GM12875 (cell line): ENCODE measurements at regions not wholly inside any gene's neighbourhood (a gene's known extent, or its start where the extent isn't known, plus 50 kb on each side); places are given as distances from the start of the nearest gene placed in this dataset.

Experiments used
- H3K4me3 ChIP-seq: one replicate; pipeline ENCODE4 v1.5.1; 2011; ENCODE audit warnings: low read depth, low read length, control low read depth
- CTCF ChIP-seq: IDR thresholded peaks from 2 replicates; pipeline ENCODE4 v1.5.1; 2011; ENCODE audit warnings: low read depth, mild to moderate bottlenecking, control low read depth, inconsistent platforms, low read length, moderate library complexity, borderline replicate concordance; ENCODE audit not compliant: insufficient read depth

GRCh38 chr18:22549260-22549937, 131.7 kb upstream of the CTAGE1 start:
- TF ChIP-seq CTCF = no peak
- H3K4me3 ChIP-seq = no peak overlapping the region

GRCh38 chr18:22550366-22550765, 132.7 kb upstream of the CTAGE1 start:
- no peak overlapping the region for H3K4me3 ChIP-seq
- TF ChIP-seq CTCF = no peak

- H3K4me3 ChIP-seq = no peak overlapping the region
- TF ChIP-seq CTCF = no peak
Measured at GRCh38 chr18:22550861-22551260, 133.1 kb upstream of the CTAGE1 start.

- no peak for TF ChIP-seq CTCF
- H3K4me3 ChIP-seq = no peak overlapping the region
Measured at GRCh38 chr18:22551536-22552151, 133.9 kb upstream of the CTAGE1 start.

- H3K4me3 ChIP-seq = no peak overlapping the region
- TF ChIP-seq CTCF = no peak
Measured at GRCh38 chr18:22552254-22552653, 134.5 kb upstream of the CTAGE1 start.

- no peak for TF ChIP-seq CTCF
- no peak overlapping the region for H3K4me3 ChIP-seq
Measured at GRCh38 chr18:22552899-22553460, 135.3 kb upstream of the CTAGE1 start.
